ENCODE measurements at regions not wholly inside any gene's neighbourhood (a gene's known extent, or its start where the extent isn't known, plus 50 kb on each side); places are given as distances from the start of the nearest gene placed in this dataset.

DNA sequence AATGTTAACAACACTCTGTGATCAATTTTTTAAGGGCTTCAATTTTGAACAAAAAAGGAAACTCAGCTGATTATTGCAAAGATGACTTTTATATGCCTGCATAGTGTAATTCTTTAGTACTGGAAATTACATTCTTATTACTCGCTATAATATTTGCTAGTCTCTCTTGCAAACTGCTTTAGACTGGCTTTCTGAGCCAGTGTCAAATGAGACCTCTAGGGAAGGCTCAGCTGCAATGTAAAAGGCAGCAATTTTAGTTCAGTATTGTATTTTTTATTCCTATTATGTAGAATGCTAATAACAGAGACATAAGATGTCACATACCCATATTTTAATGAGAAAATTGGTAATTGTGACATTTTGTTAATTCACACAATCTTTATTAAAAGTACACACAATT, 338.1 kb upstream of the LYPLAL1 start:
- H3K9me3 ChIP-seq (ENCODE audit: insufficient read depth, low read depth, low read length) = no peaks in the 10 kb centered on the region
- H3K9ac ChIP-seq (ENCODE audit: low read depth, low read length) = no peak overlapping the region
- no peaks in the 10 kb centered on the region for H3K27me3 ChIP-seq (ENCODE audit: insufficient read depth, low read length)
- H3K27ac ChIP-seq (ENCODE audit: low read depth, low read length) = no peak overlapping the region
- no peaks in the 10 kb centered on the region for H3K36me3 ChIP-seq (ENCODE audit: insufficient read depth, low read length)
- H3K4me3 ChIP-seq (ENCODE audit: low read length) = no peak overlapping the region
- 100% methylated on average over 1 of the region's 1 CpG for WGBS
- no peaks in the 10 kb centered on the region for H3K4me1 ChIP-seq (ENCODE audit: insufficient read depth, low read length)

DNA sequence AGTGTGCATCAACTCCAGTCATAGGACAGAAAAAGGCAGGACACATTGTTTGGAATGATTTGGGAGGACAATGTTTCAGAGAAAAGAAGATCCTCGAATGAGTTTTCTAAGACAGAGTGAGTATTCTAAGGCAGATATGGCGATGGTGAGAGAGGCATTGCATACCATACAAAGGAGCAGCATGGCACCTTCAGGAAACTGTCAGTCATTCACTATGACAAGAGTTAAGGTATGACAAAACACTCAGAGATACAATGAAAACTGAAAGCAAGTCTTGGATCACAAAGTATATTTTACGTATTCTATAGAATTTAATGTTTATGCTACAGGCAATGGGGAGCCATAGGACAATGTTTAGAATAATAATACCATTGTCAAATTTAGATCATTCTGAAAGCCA, 337.4 kb upstream of the LYPLAL1 start:
- Histone ChIP-seq H3K36me3 (ENCODE audit: insufficient read depth, low read length) (no peaks in the 10 kb centered on the region), H3K4me3 (ENCODE audit: low read length) (no peak overlapping the region), H3K4me1 (ENCODE audit: insufficient read depth, low read length) (no peaks in the 10 kb centered on the region), H3K27ac (ENCODE audit: low read depth, low read length) (no peak overlapping the region), H3K9ac (ENCODE audit: low read depth, low read length) (no peak overlapping the region), H3K27me3 (ENCODE audit: insufficient read depth, low read length) (no peaks in the 10 kb centered on the region), H3K9me3 (ENCODE audit: insufficient read depth, low read depth, low read length) (no peaks in the 10 kb centered on the region)
- 91% methylated on average over 2 of the region's 3 CpGs for WGBS

DNA sequence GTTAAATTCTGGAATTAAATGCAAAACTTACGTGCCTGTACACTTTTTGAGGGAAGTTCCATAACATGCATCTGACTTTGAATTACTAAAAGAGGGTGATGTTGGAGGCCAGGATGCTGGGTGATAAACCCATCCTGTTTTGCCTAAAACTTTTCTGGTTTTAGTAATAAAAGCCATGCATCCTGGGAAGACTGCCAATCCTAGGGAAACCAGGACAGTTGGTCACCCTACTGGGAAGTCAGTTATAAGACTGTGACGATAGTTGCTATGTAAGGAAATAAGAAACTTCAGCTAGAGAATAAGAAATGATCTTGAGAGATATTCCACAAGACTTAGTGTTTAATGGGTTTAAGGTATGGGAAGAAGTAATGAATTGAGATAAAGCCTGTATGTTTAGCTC, 336.6 kb upstream of the LYPLAL1 start:
- H3K4me3 ChIP-seq (ENCODE audit: low read length) = no peak overlapping the region
- WGBS = 94% methylated on average over 2 of the region's 2 CpGs
- H3K36me3 ChIP-seq (ENCODE audit: insufficient read depth, low read length) = no peaks in the 10 kb centered on the region
- no peak overlapping the region for H3K27ac ChIP-seq (ENCODE audit: low read depth, low read length)
- no peaks in the 10 kb centered on the region for H3K4me1 ChIP-seq (ENCODE audit: insufficient read depth, low read length)
- no peaks in the 10 kb centered on the region for H3K9me3 ChIP-seq (ENCODE audit: insufficient read depth, low read depth, low read length)
- H3K9ac ChIP-seq (ENCODE audit: low read depth, low read length) = no peak overlapping the region
- no peaks in the 10 kb centered on the region for H3K27me3 ChIP-seq (ENCODE audit: insufficient read depth, low read length)

DNA sequence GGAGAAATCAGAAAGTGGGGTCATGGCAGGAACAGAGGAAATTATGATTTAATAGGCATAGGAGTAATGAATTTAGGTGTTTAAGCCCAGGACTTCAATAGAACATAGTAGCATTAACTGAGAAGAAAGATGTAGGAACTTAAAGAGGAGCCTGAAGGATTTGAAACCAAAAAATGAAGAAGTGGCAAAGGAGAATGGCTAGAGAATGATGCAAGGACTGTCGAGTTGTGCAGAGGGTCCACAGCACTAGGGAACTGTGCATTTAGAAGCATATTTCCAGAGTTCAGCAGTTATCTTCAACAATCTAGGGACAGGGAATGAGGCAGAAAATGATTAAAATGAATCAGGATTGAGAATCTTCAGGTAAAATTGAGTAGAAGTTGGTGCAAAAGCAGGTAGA, 328.1 kb upstream of the LYPLAL1 start:
- Histone ChIP-seq H3K9ac (ENCODE audit: low read depth, low read length) (no peak overlapping the region), H3K4me3 (ENCODE audit: low read length) (no peak overlapping the region), H3K36me3 (ENCODE audit: insufficient read depth, low read length) (no peaks in the 10 kb centered on the region), H3K27ac (ENCODE audit: low read depth, low read length) (no peak overlapping the region), H3K27me3 (ENCODE audit: insufficient read depth, low read length) (no peaks in the 10 kb centered on the region), H3K9me3 (ENCODE audit: insufficient read depth, low read depth, low read length) (no peaks in the 10 kb centered on the region), H3K4me1 (ENCODE audit: insufficient read depth, low read length) (no peaks in the 10 kb centered on the region)
- 98% methylated on average over 1 of the region's 1 CpG for WGBS

DNA sequence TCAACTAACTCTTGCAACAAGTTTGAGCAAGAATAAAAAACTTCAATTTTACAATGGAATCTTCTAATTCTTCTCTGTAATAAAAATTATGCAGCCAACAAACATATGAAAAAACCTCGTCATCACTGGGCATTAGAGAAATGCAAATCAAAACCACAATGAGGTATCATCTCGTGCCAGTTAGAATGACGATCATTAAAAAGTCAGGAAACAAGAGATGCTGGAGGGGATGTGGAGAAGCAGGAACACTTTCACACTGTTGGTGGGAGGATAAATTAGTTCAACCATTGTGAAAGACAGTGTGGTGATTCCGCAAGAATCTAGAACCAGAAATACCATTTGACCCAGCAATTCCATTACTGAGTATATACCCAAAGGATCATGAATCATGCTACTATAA, 327.5 kb upstream of the LYPLAL1 start:
- 97% methylated on average over 4 of the region's 4 CpGs for WGBS
- Histone ChIP-seq H3K9me3 (ENCODE audit: insufficient read depth, low read depth, low read length) (no peaks in the 10 kb centered on the region), H3K36me3 (ENCODE audit: insufficient read depth, low read length) (no peaks in the 10 kb centered on the region), H3K4me3 (ENCODE audit: low read length) (no peak overlapping the region), H3K27ac (ENCODE audit: low read depth, low read length) (no peak overlapping the region), H3K27me3 (ENCODE audit: insufficient read depth, low read length) (no peaks in the 10 kb centered on the region), H3K4me1 (ENCODE audit: insufficient read depth, low read length) (no peaks in the 10 kb centered on the region), H3K9ac (ENCODE audit: low read depth, low read length) (no peak overlapping the region)

DNA sequence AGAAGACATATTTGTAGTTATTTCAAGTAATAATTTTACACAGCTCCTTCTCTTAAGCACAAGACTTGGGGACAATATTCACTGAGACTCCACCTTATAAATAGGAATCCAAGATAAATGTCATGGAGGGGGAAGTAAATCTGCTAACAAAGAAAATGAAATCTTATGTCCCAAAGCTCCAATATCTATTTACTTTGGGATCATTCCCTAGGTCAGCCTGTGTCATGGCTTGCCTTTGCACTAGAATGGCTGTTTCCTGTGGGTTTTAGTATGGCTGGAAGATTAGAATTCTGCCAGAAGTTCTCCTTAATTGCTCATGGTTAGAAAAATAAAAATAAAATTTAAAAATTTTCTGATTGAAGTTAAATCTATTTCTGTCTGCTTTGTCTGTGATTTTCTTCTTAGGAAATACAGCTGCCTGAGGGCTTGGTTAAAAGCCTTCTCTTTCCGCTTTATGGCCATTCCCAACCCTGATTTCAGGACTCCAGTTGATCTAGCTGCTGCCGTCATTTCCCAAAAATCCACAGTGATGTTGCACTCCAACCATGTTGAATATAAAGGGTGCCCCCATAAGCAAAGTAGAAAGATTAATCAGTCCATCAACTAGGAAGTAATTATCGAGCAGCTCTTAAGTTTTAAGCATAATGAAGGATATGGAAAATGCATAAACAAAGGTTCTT, 326.4 kb upstream of the LYPLAL1 start:
- H3K4me1 ChIP-seq (ENCODE audit: insufficient read depth, low read length) = no peaks in the 10 kb centered on the region
- H3K4me3 ChIP-seq (ENCODE audit: low read length) = no peak overlapping the region
- H3K9me3 ChIP-seq (ENCODE audit: insufficient read depth, low read depth, low read length) = no peaks in the 10 kb centered on the region
- H3K9ac ChIP-seq (ENCODE audit: low read depth, low read length) = no peak overlapping the region
- H3K36me3 ChIP-seq (ENCODE audit: insufficient read depth, low read length) = no peaks in the 10 kb centered on the region
- no peak overlapping the region for H3K27ac ChIP-seq (ENCODE audit: low read depth, low read length)
- H3K27me3 ChIP-seq (ENCODE audit: insufficient read depth, low read length) = no peaks in the 10 kb centered on the region
- WGBS = 97% methylated on average over 3 of the region's 3 CpGs

DNA sequence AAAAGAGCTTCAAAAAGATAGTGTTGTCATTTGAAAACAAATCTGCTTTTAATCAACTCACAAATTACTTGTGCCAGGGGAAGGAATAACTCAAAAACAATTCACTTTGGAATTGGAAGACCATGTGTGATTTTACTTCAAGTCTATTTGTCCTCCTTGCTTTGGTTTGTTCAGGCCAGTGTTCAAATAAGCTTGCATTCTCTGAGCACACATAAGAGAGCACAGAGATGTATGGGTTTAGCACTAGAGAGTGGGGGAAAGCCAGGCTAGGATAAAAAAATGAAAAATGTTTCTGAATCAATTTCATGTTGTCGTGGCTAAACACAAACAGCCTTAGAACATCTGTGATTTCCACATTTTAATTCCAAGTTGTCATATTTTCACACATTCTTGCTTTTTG, 325.7 kb upstream of the LYPLAL1 start:
- no peaks in the 10 kb centered on the region for H3K27me3 ChIP-seq (ENCODE audit: insufficient read depth, low read length)
- H3K4me1 ChIP-seq (ENCODE audit: insufficient read depth, low read length) = no peaks in the 10 kb centered on the region
- H3K9ac ChIP-seq (ENCODE audit: low read depth, low read length) = no peak overlapping the region
- 100% methylated on average over 1 of the region's 1 CpG for WGBS
- no peak overlapping the region for H3K27ac ChIP-seq (ENCODE audit: low read depth, low read length)
- no peak overlapping the region for H3K4me3 ChIP-seq (ENCODE audit: low read length)
- H3K36me3 ChIP-seq (ENCODE audit: insufficient read depth, low read length) = no peaks in the 10 kb centered on the region
- no peaks in the 10 kb centered on the region for H3K9me3 ChIP-seq (ENCODE audit: insufficient read depth, low read depth, low read length)

DNA sequence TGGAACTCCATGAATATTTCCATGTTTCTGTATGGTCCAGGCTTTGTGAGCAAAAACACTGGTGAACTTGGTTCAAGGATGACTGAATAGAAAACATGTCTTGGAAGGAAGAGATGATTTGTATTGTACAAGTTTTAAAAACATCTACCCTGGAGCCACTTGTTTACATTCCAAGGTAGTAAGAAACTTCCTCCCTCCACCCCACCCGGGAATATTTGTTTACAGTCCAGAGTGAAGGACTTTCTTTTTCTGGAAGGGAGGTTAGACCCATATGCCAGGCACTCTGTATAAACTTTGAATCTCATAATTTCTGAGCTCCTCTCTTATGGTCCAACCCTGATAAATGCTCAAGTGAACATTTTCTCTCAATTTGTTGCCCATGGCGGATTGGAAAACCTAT, 323.3 kb upstream of the LYPLAL1 start:
- no peak overlapping the region for H3K9ac ChIP-seq (ENCODE audit: low read depth, low read length)
- H3K27ac ChIP-seq (ENCODE audit: low read depth, low read length) = no peak overlapping the region
- no peaks in the 10 kb centered on the region for H3K9me3 ChIP-seq (ENCODE audit: insufficient read depth, low read depth, low read length)
- H3K27me3 ChIP-seq (ENCODE audit: insufficient read depth, low read length) = no peaks in the 10 kb centered on the region
- no peak overlapping the region for H3K4me3 ChIP-seq (ENCODE audit: low read length)
- H3K36me3 ChIP-seq (ENCODE audit: insufficient read depth, low read length) = no peaks in the 10 kb centered on the region
- 92% methylated on average over 2 of the region's 2 CpGs for WGBS
- no peaks in the 10 kb centered on the region for H3K4me1 ChIP-seq (ENCODE audit: insufficient read depth, low read length)

DNA sequence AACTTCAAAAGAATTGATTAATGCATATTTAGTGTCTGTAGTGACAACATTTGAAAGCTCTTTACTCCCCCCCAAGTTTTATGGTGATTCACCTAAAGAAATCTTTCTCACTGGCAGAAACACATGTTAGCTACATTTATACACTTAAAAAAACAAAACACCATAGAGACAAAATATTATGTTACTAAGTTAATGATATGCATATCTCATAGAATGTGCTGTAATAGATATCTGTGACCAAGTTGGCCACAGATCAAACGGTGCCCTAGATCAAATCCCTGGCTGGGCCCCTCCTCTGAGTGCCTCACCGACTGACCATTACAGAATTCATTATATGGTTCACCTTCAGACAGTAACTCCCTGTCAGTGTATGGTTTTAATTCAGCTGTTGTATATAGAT, 322.1 kb upstream of the LYPLAL1 start:
- Histone ChIP-seq H3K36me3 (ENCODE audit: insufficient read depth, low read length) (no peaks in the 10 kb centered on the region), H3K9ac (ENCODE audit: low read depth, low read length) (no peak overlapping the region), H3K27ac (ENCODE audit: low read depth, low read length) (no peak overlapping the region), H3K27me3 (ENCODE audit: insufficient read depth, low read length) (no peaks in the 10 kb centered on the region), H3K4me3 (ENCODE audit: low read length) (no peak overlapping the region), H3K9me3 (ENCODE audit: insufficient read depth, low read depth, low read length) (no peaks in the 10 kb centered on the region), H3K4me1 (ENCODE audit: insufficient read depth, low read length) (no peaks in the 10 kb centered on the region)
- 100% methylated on average over 2 of the region's 2 CpGs for WGBS

DNA sequence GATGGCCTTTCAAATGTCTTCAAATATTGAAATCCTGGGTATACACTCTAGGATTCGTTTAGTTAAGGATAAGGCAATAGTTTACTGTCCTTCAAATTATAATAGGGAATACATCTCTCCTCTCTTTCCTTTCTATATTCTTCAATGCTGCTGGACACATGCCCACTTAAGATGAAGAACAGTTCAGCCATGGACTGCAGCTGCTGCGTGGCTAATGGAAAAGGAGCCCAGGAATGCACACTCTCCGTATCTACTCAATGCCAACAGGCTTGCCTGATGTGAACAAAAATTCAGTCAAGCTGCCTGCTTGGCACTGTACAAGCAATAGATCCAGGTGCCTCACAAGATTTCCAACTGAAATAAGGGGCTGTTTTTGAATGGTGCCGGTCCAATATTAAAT, 321.2 kb upstream of the LYPLAL1 start:
- Histone ChIP-seq H3K9me3 (ENCODE audit: insufficient read depth, low read depth, low read length) (no peaks in the 10 kb centered on the region), H3K4me1 (ENCODE audit: insufficient read depth, low read length) (no peaks in the 10 kb centered on the region), H3K4me3 (ENCODE audit: low read length) (no peak overlapping the region), H3K36me3 (ENCODE audit: insufficient read depth, low read length) (no peaks in the 10 kb centered on the region), H3K9ac (ENCODE audit: low read depth, low read length) (no peak overlapping the region), H3K27me3 (ENCODE audit: insufficient read depth, low read length) (no peaks in the 10 kb centered on the region), H3K27ac (ENCODE audit: low read depth, low read length) (no peak overlapping the region)
- 94% methylated on average over 3 of the region's 4 CpGs for WGBS

DNA sequence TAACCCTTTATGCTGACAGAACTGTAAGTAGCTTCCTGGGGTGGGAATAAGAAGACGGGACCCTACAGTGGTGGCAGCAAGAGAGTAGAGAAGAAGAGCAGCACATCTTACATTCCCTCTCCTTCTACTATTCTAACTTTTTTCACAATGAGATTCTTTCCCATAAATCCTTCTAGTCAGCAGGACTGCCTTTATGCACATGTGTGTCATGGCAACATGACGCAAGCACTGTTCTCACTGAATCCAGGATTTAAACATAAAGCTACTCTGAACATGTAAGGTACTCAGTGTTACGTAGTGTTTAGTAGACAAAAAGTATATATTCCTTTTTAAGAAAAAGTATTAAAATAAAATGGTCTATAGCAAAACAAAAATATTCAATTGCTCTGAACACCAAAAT, 309.7 kb upstream of the LYPLAL1 start:
- Histone ChIP-seq H3K36me3 (ENCODE audit: insufficient read depth, low read length) (no peaks in the 10 kb centered on the region), H3K27ac (ENCODE audit: low read depth, low read length) (no peak overlapping the region), H3K9me3 (ENCODE audit: insufficient read depth, low read depth, low read length) (no peaks in the 10 kb centered on the region), H3K4me3 (ENCODE audit: low read length) (no peak overlapping the region), H3K4me1 (ENCODE audit: insufficient read depth, low read length) (no peaks in the 10 kb centered on the region), H3K9ac (ENCODE audit: low read depth, low read length) (no peak overlapping the region), H3K27me3 (ENCODE audit: insufficient read depth, low read length) (no peaks in the 10 kb centered on the region)
- WGBS = 97% methylated on average over 2 of the region's 3 CpGs

DNA sequence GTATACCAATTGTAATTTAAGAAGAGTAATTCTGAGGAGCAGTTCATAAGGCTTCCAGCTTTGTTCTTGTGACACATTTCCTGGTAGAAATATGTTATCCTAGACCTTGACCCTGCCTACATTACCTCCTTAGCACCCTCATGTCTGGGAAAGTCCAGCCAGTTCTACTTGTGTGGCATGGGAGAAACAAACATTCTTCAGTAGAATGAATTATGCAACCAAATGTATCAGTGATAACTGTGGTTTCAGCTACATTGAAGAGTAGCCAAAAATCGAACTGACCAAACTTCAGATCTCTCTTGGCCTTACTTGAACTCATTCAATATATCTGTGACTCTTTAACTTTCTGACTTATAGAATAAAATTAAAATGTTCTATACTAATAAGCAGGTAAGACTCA, 308.1 kb upstream of the LYPLAL1 start:
- Histone ChIP-seq H3K36me3 (ENCODE audit: insufficient read depth, low read length) (no peaks in the 10 kb centered on the region), H3K4me1 (ENCODE audit: insufficient read depth, low read length) (no peaks in the 10 kb centered on the region), H3K9me3 (ENCODE audit: insufficient read depth, low read depth, low read length) (no peaks in the 10 kb centered on the region), H3K4me3 (ENCODE audit: low read length) (no peak overlapping the region), H3K9ac (ENCODE audit: low read depth, low read length) (no peak overlapping the region), H3K27me3 (ENCODE audit: insufficient read depth, low read length) (no peaks in the 10 kb centered on the region), H3K27ac (ENCODE audit: low read depth, low read length) (no peak overlapping the region)
- no CpG with 5 or more reads among the region's 1 CpG for WGBS

All from HUES64 (cell line).